ENCODE measurements at regions not wholly inside any gene's neighbourhood (a gene's known extent, or its start where the extent isn't known, plus 50 kb on each side); places are given as distances from the start of the nearest gene placed in this dataset.

GRCh38 chr3:16739541-16740105, 134.4 kb upstream of the DAZL start:
- H3K36me3 ChIP-seq, result no peaks in the 10 kb centered on the region
- peak in 1 of 2 donors; percentile 53 for DNase-seq (ENCODE audit: low read depth in 1 of 2, low spot score in 1 of 2)
- H3K4me3 ChIP-seq, result no peak overlapping the region
- H3K27me3 ChIP-seq, result no peaks in the 10 kb centered on the region
- H3K27ac ChIP-seq, result no peak overlapping the region
- TF ChIP-seq, protein P1, sequence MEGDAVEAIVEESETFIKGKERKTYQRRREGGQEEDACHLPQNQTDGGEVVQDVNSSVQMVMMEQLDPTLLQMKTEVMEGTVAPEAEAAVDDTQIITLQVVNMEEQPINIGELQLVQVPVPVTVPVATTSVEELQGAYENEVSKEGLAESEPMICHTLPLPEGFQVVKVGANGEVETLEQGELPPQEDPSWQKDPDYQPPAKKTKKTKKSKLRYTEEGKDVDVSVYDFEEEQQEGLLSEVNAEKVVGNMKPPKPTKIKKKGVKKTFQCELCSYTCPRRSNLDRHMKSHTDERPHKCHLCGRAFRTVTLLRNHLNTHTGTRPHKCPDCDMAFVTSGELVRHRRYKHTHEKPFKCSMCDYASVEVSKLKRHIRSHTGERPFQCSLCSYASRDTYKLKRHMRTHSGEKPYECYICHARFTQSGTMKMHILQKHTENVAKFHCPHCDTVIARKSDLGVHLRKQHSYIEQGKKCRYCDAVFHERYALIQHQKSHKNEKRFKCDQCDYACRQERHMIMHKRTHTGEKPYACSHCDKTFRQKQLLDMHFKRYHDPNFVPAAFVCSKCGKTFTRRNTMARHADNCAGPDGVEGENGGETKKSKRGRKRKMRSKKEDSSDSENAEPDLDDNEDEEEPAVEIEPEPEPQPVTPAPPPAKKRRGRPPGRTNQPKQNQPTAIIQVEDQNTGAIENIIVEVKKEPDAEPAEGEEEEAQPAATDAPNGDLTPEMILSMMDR (IDR thresholded peaks at IDR 0.05; ENCODE audit: low read depth, low read length), result no peak
- H3K9me3 ChIP-seq (ENCODE audit: low read depth), result no peaks in the 10 kb centered on the region
- peaks cover 14% of the 10 kb centered on the region for H3K4me1 ChIP-seq (ENCODE audit: low read depth)

- TF ChIP-seq, protein P1 (IDR thresholded peaks at IDR 0.05; ENCODE audit: low read depth, low read length), result no peak
- Histone ChIP-seq H3K4me3 (no peak overlapping the region), H3K9me3 (ENCODE audit: low read depth) (no peaks in the 10 kb centered on the region), H3K4me1 (ENCODE audit: low read depth) (peaks cover 14% of the 10 kb centered on the region), H3K27me3 (no peaks in the 10 kb centered on the region), H3K36me3 (no peaks in the 10 kb centered on the region), H3K27ac (no peak overlapping the region)
- peak in 1 of 2 donors; percentile 33 for DNase-seq (ENCODE audit: low read depth in 1 of 2, low spot score in 1 of 2)
Measured at GRCh38 chr3:16740515-16740914, 135.3 kb upstream of the DAZL start.

DNA sequence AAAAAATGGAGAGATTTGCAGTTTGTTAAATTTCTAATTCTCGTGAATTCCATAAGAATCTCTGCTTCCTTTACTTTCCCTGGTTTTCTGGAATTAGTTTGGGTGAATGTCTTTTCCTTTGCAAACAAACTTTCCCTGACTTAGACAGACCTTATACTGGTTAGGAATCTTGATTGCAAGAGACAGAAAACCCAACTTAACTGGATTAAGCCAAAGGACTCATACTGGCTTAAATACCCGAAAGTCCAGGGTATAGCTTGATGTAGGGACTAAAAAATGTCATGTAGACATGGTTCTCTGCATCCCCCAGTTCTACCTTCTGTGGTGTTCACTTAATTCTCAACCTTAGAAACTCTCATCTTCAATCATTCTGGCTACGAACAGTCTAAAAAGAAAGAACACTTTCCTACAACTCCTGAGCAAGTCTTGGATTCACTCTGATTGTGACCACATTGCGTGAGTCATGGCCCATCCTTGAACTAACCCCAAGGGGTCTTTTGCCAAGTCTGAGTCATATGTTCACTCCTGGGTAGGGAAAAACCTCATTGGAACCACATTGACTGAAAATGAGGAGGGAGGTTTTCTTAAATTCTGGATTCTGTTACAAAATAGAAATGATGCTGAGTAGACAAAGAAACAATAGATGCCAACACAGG, 136.0 kb upstream of the DAZL start:
- Histone ChIP-seq H3K36me3 (no peaks in the 10 kb centered on the region), H3K27me3 (no peaks in the 10 kb centered on the region), H3K9me3 (ENCODE audit: low read depth) (no peaks in the 10 kb centered on the region), H3K4me1 (ENCODE audit: low read depth) (peaks cover 14% of the 10 kb centered on the region), H3K4me3 (no peak overlapping the region), H3K27ac (peak overlapping the region; percentile 77)
- DNase-seq (ENCODE audit: low read depth in 1 of 2, low spot score in 1 of 2), result peak in 1 of 2 donors; percentile 92
- TF ChIP-seq, protein P1 (IDR thresholded peaks at IDR 0.05; ENCODE audit: low read depth, low read length), result no peak

DNA sequence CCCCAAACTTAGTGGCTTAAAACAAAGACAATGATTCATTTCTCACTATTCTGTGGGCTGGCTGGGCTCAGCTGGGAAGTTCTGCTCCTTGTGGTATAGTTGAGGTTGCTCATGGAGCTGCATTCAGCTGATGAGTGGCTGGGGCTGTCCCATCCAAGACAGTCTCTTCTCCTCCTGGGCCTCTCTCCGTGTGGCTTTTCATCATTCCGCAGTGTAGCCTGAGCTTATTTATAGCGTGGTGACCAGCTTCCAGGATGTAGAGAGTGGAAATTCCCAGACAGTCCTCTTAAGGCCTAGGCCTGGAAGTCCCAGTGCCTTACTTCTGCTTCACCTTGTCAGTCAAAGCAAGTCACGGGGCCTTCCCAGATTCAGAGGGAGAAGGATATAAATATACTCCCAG, 136.7 kb upstream of the DAZL start:
- TF ChIP-seq, protein P1 (IDR thresholded peaks at IDR 0.05; ENCODE audit: low read depth, low read length), result no peak
- Histone ChIP-seq H3K4me1 (ENCODE audit: low read depth) (peaks cover 14% of the 10 kb centered on the region), H3K36me3 (no peaks in the 10 kb centered on the region), H3K27ac (peak overlapping the region; percentile 77), H3K4me3 (no peak overlapping the region), H3K9me3 (ENCODE audit: low read depth) (no peaks in the 10 kb centered on the region), H3K27me3 (no peaks in the 10 kb centered on the region)
- DNase-seq (ENCODE audit: low read depth in 1 of 2, low spot score in 1 of 2), result peak; percentile 54 to 88

DNA sequence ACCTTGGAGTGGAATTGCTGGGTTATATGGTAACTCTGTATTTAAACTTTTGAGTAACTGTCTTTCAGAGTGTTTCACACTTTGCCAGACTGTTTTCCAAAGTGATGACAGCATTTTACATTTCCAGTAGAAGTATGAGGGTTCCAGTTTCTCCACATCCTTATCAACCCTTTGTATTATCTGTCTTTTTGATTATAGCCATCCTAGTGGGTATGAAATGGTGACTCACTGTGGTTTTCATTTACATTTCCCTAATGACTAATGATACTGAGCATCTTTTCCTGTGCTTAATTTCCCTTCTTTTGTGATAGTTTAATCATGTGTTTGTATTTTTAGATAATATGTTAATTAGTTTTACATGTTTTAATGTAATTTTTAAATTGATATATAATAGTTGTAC, 138.1 kb upstream of the DAZL start:
- DNase-seq (ENCODE audit: low read depth in 1 of 2, low spot score in 1 of 2), result peak in 1 of 2 donors; percentile 61

More for the DNA sequence above, 138.1 kb upstream of the DAZL start:
- H3K4me3 ChIP-seq, result no peak overlapping the region
- H3K36me3 ChIP-seq, result no peaks in the 10 kb centered on the region
- peaks cover 11% of the 10 kb centered on the region for H3K4me1 ChIP-seq (ENCODE audit: low read depth)
- no peak overlapping the region for H3K27ac ChIP-seq
- H3K27me3 ChIP-seq, result no peaks in the 10 kb centered on the region
- H3K9me3 ChIP-seq (ENCODE audit: low read depth), result no peaks in the 10 kb centered on the region
- TF ChIP-seq, protein P1 (IDR thresholded peaks at IDR 0.05; ENCODE audit: low read depth, low read length), result no peak
